ENCODE measurements at regions not wholly inside any gene's neighbourhood (a gene's known extent, or its start where the extent isn't known, plus 50 kb on each side); places are given as distances from the start of the nearest gene placed in this dataset.
"Not testable (repeated sequence)": the region's sequence is repeated elsewhere in the genome, so short reads cannot be mapped to it uniquely, and the experiment has no call there.

- DNase-seq (ENCODE audit: low read depth, low spot score), result no peak
Observed at GRCh38 chr16:79835194-79835593, 234.7 kb upstream of the MAF start.

- no peak for DNase-seq (ENCODE audit: low read depth, low spot score)
Observed at GRCh38 chr16:79834720-79835119, 234.2 kb upstream of the MAF start.

- DNase-seq (ENCODE audit: low read depth, low spot score), result not testable (repeated sequence)
Observed at GRCh38 chr16:79834003-79834402, 233.5 kb upstream of the MAF start.

- DNase-seq (ENCODE audit: low read depth, low spot score), result no peak
Observed at GRCh38 chr16:79833559-79833958, 233.0 kb upstream of the MAF start.

- no peak for DNase-seq (ENCODE audit: low read depth, low spot score)
Observed at GRCh38 chr16:79826732-79827475, 226.4 kb upstream of the MAF start.

GRCh38 chr16:79825002-79825401, 224.5 kb upstream of the MAF start:
- no peak for DNase-seq (ENCODE audit: low read depth, low spot score)

- DNase-seq (ENCODE audit: low read depth, low spot score), result no peak
Observed at GRCh38 chr16:79823639-79824038, 223.1 kb upstream of the MAF start.

- DNase-seq (ENCODE audit: low read depth, low spot score), result no peak
Observed at GRCh38 chr16:79821911-79822310, 221.4 kb upstream of the MAF start.

- no peak for DNase-seq (ENCODE audit: low read depth, low spot score)
Observed at GRCh38 chr16:79816081-79816497, 215.6 kb upstream of the MAF start.

- no peak for DNase-seq (ENCODE audit: low read depth, low spot score)
Observed at GRCh38 chr16:79815049-79815448, 214.5 kb upstream of the MAF start.

GRCh38 chr16:79814124-79814523, 213.6 kb upstream of the MAF start:
- DNase-seq (ENCODE audit: low read depth, low spot score), result no peak

- no peak for DNase-seq (ENCODE audit: low read depth, low spot score)
Observed at GRCh38 chr16:79811541-79811940, 211.0 kb upstream of the MAF start.

- peak; percentile 33 for DNase-seq (ENCODE audit: low read depth, low spot score)
Observed at GRCh38 chr16:79810449-79811189, 210.1 kb upstream of the MAF start.

- DNase-seq (ENCODE audit: low read depth, low spot score), result no peak
Observed at GRCh38 chr16:79809376-79809775, 208.8 kb upstream of the MAF start.

- DNase-seq (ENCODE audit: low read depth, low spot score), result no peak
Observed at GRCh38 chr16:79808731-79809130, 208.2 kb upstream of the MAF start.

GRCh38 chr16:79806757-79807156, 206.2 kb upstream of the MAF start:
- no peak for DNase-seq (ENCODE audit: low read depth, low spot score)

GRCh38 chr16:79805621-79806020, 205.1 kb upstream of the MAF start:
- DNase-seq (ENCODE audit: low read depth, low spot score), result peak; percentile 50

- DNase-seq (ENCODE audit: low read depth, low spot score), result no peak
Observed at GRCh38 chr16:79801646-79802045, 201.1 kb upstream of the MAF start.

- no peak for DNase-seq (ENCODE audit: low read depth, low spot score)
Observed at GRCh38 chr16:79800016-79800608, 199.6 kb upstream of the MAF start.

- no peak for DNase-seq (ENCODE audit: low read depth, low spot score)
Observed at GRCh38 chr16:79798416-79799053, 198.0 kb upstream of the MAF start.

- DNase-seq (ENCODE audit: low read depth, low spot score), result no peak
Observed at GRCh38 chr16:79797486-79797885, 196.9 kb upstream of the MAF start.

- no peak for DNase-seq (ENCODE audit: low read depth, low spot score)
Observed at GRCh38 chr16:79795556-79795955, 195.0 kb upstream of the MAF start.

Measured in iPS DF 19.7 (cell line).